ENCODE measurements at regions not wholly inside any gene's neighbourhood (a gene's known extent, or its start where the extent isn't known, plus 50 kb on each side); places are given as distances from the start of the nearest gene placed in this dataset.
"Not testable (repeated sequence)": the region's sequence is repeated elsewhere in the genome, so short reads cannot be mapped to it uniquely, and the experiment has no call there.

DNA sequence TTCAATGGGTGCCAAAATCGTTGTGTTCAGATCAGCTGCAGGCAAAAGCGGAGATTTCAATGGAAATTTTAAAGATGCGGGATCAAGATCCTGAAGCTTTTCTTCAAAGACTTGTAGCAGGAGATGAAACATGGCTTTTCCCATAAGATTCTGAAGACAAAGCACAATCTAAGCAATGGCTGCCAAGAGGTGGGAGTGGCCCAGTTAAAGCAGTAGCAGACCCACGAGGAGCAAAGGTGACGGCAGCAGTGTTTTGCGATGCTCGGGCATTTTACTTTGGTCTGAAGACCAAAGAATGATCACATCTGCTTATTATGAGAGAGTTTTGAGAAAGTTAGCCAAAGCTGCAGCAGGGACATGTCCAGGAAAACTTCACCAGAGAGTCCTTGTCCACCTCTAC is 222.9 kb downstream of the DSC3 start:
- DNase-seq = no peak

DNA sequence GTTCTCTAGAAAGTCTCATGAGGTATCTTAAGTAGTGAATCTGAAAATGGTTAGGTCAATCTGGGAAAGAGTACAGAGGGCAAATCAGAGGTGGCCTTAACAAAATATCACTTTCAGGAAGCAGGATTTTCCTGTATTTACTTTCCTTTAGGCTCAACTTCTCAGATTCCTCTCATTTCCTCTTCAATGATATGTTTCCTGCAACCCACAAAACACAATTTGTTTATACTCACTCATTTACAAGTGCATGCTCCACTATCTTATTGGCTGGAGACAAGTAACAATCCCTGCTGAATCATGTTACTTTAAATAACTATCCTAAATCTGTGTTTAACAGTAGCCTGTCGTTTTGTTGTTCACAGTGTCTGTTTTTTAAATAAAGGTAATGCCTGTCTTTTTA is 228.1 kb downstream of the DSC3 start:
- DNase-seq = no peak

DNA sequence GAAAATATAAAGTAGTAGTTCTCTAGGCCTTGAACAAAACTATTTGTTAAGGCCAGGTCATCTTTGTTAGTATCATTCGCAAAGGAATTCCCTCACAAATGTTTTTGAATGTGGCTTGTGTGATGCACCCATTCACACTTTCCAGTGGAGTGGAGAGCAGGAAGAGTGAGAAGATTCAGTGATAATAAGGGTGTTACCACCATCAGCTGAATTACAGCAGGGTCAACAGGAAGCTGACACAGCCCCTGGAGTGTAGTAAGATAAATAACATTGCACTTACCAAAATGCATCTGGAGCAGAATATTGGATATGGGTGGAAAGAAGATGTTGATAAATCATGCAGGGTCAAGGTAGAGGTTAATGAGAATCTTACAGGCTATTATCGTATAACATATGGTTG is 231.0 kb downstream of the DSC3 start:
- DNase-seq = no peak

DNA sequence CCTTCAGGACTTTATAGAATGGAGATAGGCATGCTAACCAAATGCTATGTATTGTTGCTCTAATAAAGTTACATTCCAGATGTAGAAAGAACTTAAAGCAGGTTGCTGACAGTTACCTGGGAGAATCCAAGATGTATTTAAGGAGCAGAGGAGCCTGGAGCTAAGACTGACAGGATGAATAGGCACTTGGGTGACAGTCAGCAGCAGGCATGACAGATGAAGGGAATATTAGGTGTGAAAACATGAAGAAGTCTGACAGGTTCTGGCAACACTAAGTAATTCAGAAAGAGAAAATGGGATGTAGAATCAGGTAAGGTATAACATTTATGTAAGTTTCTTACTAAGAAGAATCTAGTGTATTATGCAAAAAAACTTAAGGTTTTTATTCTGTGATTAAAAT is 232.0 kb downstream of the DSC3 start:
- no peak for DNase-seq

DNA sequence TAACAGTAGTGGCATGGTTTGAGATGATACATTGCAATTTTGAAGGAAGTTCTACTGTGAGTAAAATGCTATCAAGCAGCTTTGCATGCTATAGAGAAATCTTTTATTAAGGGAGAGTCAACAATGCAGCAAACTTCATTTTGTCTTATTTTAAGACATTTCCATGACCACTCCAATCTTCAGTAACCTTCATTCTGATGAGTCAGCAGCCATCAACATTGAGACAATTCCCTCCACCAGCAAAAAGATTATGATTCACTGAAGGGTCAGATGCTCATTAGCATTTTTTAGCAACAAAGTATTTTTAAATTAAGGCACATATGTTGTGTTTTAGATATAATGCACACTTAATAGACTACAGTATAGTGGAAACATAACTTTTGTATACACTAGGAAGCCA is 235.7 kb downstream of the DSC3 start:
- no peak for DNase-seq

DNA sequence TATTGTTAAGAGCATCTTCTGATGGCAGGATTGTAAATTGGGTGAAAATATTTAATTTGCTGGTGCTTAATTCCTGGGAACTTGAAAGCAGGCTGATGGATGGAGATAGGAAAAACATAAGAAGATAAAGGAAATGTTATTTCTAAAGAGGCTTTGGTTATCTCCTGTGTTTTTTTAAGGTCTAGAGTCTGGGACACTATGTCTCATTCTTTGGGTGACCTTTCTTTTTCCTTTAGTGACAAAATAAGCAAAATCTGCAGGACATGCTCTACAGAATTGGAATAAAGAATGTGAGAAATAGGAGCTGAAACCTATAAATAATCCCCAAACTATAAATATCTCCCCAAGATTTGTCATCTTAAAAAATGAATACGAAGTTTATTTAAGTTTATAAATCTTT is 241.7 kb downstream of the DSC3 start:
- no peak for DNase-seq

DNA sequence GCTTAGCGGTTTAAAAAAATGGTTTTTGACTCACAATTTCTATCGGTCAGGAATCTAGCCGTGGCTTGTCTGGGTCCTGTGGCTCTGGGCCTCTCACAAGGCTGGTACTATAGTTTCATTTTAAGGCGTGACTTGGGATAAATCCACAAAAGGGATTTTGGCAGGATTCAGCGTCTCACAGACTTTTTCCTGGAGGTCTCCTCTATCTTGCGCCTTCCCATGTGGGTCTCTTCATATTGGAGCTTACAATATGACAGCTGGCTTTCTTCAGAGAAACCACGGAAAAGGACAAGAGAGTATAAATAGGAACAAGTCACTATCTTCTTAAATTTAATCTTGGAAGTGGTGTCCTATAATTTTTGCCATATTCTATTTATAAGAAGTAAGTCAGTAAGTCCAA is 250.5 kb downstream of the DSC3 start:
- no peak for DNase-seq

DNA sequence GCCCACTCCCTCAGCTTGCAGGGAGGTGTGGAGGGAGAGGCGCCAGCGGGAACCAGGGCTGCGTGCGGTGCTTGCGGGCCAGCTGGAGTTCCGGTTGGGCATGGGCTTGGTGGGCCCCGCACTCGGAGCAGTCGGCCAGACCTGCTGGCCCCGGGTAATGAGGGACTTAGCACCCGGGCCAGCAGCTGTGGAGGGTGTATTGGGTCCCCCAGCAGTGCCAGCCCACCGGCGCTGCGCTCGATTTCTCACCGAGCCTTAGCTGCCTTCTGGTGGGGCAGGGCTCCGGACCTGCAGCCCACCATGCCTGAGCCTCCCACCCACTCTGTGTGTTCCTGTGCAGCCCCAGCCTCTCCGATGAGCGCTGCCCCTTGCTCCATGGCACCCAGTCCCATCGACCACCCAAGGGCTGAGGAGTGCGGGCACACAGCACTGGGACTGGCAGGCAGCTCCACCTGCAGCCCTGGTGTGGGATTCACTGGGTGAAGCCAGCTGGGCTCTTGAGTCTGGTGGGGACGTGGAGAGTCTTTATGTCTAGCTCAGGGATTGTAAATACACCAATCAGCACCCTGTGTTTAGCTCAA is 254.0 kb downstream of the DSC3 start:
- DNase-seq = not testable (repeated sequence)

DNA sequence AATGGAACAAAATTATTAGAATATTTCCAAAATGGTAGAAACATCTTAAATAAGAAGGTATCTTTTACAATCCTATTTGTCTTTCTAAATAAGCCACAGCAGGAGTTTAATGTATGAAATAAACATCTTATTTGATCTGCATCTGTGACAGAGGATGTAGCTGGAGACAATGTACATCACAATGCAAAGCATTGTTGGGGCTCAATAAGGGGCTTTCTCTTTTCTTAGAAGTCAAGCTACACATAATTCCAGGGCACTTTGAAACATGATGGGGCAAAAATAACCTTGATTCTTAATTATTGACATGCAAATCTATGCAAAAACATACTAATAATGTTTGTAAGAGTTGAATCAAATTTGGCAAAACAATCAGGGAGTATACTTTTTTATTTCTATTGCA is 255.1 kb downstream of the DSC3 start:
- DNase-seq = no peak

DNA sequence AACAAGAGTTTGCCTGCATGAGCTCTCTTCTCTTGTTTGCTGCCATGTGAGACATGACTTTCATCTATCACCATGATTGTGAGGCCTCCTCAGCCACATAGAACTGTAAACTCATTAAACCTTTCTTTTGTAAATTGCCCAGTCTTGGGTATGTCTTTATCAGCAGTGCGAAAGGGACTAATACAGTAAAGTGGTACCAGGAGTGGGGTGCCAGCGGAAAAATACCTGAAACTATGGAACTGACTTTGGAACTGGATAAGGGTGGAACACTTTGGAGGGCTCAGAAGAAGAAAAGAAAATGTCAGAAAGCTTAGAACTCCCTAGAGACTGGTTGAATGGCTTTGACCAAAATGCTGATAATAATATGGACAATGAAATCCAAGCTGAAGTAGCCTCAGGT is 260.9 kb downstream of the DSC3 start:
- no peak for DNase-seq

DNA sequence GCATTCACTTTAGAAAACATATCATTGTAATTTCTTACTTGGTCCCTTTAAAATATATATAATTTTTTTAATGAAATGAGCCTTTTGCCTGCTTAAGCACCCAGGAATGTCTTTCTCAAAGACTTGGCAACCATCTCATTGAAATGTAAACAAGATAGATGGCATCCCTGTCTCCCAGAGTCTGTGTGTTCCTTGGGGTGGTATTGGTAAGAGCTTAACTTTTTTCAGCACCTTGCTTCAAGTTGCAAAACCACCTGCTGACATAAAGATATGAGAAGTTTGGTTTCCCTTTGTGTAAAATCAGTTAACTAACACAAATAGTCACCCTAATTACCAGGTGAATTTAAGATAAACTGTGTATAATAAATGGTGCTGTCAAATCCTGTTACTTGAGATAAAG is 266.9 kb downstream of the DSC3 start:
- no peak for DNase-seq

DNA sequence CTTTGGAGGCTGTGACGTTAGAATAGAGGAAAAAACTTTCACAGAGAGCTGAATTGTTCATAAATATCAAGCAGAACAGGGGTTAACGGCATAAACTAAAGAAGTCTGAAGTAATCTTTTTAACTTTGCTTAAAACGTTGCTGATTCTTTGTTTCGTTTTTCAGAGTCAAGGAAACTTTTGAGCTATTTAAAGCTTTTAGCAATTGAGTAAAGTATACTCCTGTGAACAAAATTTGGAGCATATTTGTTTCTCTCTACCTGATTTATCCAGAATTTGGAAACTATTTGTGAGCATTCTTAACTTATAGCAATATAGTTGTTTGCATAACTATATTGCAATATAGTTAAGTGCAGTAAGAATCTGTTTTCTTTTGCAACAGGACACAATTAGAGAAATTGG is 270.4 kb downstream of the DSC3 start:
- not testable (repeated sequence) for DNase-seq

DNA sequence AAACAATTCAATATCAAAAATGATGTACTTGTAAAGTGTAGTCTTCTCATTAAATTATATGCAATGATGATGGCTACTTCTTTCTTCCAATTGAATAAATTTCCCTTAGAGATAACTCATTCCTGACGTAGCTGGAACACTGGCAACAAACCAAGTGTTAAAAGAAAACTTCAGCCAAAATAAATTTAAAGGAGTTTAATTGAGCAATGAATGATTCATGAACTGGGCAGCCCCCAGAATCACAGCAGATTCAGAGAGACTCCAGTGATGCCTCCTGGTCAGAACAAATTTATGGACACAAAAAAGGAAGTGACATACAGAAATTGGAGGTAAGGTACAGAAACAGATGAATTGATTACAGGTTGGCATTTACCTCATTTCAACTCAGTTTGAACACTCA is 276.5 kb downstream of the DSC3 start:
- no peak for DNase-seq

DNA sequence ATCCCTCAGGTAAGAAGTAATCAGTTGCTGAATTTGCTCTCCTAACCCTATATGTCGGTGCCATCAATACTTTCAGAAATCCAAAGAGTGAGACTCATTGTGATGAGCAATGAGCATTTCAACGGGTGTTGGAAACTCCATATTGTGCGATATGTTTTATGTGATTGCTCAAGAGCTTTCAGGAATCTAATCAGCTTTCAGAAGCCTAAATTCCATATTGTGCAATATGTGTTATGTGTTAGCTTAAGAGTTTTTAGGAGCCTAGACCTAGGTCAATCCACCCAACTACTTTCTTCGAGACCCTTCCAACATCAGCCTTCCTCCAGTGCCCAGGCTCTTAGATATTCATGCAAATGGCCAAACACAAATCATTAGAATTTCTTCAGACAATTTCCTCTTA is 277.3 kb downstream of the DSC3 start:
- DNase-seq = no peak

DNA sequence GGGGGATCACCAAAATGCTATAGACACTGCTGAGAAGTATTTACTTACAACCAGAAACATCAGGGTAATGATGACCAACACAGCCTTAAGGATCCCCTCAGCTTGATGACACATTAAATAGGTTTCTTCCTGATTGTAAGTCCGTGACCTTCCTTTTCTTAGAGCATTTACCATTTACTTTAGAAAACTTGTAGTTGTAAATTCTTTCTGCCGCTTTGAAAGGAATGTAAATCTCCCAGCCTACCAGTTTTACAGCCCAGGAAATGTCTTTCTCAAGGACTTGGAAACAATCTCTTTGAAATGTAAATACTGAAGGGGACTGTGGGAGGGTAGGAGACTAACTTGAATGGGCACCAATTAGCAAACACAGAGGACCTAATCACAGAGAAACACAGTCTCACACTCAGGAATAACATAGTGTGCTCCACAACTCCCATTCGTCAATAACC is 278.6 kb downstream of the DSC3 start:
- DNase-seq = no peak

DNA sequence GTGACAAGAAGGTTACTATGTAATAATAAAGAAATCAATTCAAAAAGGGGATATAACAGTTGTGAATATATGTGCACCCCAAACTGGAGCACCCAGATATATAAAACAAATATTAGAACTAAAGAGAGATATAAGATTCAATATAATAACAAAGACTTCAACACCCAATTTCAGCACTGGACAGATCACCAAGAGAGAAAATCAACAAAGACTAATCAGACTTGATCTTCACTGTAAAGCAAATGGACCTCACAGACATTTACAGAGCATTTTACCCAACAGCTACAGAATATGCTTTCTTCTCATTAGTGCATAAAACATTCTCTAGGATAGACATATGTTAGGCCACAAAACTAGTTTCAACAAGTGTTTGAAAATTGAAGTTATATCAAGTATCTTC is 287.7 kb downstream of the DSC3 start:
- DNase-seq = no peak

DNA sequence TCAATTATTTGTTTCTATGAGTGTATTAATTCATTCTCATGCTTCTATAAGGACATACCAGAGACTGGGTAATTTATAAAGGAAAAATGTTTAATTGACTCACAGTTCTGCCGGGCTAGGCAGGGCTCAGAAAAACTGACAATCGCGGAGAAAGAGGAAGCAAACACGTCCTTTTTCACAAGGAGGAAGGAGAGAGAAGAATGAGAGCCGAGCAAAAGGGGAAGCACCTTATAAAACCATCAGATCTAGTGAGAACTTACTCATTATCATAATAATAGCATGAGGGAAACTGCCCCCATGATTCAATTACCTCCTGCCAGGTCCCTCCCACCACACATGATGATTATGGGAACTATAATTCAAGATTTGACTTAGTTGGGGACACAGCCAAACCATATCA is 294.0 kb downstream of the DSC3 start:
- DNase-seq = no peak

DNA sequence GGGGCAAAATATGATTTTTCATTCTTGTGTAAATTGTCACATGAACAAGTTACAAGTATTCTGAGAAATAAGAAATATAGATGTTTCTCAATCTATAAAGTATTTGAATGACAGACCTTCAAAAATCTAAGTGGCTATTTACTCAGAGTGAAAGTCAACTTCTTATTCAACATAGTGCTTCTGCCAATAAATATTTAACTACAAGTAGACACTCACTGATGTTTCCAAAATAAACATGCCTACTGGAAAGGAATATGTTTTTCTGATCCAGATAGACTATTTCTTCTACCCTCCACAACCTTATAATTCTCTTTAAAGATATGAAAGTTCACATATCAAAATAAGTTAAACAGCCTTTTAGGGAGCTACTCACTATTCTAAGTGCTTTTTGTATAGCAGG is 296.3 kb downstream of the DSC3 start:
- DNase-seq = no peak

DNA sequence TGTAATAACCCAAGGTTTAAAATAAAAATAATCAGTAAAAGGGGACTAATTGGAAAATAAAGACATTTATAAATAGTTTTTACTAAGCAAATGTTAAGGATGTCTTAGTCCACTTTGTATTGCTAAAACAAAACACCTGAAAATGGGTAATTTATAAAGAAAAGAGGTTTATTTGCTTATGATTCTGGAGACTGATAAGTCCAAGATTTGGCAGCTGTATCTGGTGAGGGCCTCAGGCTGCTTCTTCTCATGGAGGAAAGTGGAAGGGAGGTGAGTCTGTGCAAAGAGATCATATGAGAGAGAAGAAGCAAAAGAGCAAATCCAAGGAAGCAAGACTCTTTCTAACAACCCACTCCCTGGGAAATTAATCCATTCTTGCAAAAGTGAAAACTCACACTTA is 299.5 kb downstream of the DSC3 start:
- DNase-seq = no peak

DNA sequence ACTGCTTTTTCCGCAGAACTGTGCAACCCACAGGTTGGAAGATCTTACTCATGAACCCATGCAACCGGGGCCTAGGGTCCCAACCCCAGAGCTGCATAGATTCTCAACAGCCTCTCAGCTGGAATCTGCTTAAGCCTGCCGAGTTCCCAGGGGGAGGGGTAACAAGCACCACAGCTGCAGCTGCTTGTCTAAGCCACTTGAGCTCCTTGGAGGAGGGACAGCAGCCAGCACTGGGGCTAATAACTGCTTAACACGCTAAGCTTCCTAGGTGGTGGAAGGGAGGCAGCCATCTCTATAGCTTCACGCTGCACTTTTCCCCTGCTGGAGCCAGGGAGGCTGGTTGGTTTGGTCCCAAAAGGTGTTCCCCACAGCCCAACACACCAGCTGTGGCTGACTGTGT is 311.6 kb downstream of the DSC3 start:
- no peak for DNase-seq

DNA sequence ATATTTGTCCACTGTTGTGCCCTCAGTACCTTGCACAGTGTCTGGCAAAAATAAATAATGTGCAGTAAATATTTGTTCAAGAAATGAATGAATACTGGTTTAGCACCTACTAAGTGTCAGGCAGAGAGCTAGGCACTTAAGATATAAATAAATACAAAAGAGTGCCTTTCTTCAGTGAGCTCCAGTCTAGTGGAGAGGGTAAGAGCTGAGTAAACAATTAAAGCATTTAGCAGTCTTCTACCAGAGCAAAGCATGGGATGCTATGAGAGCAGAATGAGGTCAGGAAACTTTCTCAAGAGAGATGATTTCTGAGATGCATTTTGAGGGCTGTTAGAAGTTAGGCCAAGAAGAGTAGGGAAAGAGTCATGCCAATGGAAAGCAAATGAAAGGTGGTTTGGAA is 314.7 kb downstream of the DSC3 start:
- no peak for DNase-seq

DNA sequence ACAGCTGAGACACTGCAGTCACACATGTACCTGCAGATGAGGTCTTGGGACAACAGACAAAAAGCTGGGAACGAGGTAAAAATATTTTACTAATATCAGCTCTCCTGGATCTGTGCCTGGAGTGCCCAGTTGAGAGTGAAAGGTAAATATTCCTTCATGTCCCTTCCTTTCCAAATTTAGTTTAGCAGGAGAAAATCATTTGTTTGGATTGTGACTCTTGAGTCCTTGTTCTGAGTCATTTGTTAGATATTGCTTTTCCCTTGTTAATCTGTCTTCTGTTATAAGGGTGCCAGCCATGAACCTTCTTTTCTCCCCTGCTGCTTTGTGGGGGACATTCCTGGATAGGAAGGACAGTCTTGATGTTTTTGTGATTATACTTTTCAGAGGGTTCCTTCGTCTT is 329.2 kb downstream of the DSC3 start:
- no peak for DNase-seq

DNA sequence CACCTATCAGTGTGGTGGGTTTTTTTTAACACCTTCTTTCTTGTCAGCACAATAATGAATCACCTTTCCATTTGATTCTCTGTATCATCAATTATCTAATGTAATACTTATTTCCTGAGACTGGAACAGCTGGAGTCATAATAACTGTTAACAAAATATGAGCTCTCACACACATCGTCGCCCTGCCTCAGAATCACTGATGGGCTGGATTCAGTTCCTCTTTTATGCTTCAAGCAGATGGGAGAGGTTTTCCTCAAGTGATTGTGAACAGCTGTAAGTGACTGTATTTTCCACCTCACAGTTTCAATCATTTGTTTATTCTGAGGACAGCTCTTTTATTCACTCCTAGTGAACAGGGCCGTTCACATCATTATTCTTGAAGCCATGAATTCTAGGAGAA is 330.2 kb downstream of the DSC3 start:
- DNase-seq = no peak

DNA sequence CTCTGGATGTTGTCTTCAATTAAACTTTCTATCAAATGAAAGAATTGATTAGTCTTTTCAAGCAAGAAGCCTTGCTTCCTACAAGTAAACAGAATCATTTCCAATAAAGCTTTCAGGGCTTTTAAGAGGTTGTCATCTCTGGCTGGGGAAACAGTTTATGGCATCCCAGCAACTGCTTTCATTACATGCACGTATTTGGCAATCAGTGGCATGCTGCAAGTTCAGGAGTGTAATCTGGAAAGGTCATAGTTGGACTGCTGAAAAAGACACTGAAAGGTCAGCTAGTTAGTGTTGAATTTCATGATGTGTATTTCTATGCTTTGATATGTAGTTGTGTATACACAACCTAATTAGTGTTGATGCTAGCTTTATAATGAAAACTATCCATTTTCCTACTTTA is 332.9 kb downstream of the DSC3 start:
- DNase-seq = no peak

DNA sequence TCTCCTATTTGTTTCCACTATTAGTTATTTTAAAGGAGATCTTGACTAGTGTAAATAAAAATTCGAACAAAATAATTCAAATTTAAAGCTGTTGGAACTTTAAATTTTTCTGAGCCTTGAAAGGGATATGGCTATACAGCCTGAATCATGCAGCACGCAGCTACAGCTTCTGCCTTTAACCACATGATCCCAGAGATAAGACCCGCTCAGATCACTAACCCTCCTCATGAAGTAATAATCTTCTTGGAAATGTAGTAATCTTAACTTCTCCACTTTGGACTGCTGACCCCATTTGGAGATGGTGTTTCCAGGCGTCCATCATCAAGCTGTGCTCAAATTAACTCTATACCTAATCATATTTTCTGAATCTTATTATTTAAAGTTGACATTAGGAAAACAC is 336.6 kb downstream of the DSC3 start:
- no peak for DNase-seq

DNA sequence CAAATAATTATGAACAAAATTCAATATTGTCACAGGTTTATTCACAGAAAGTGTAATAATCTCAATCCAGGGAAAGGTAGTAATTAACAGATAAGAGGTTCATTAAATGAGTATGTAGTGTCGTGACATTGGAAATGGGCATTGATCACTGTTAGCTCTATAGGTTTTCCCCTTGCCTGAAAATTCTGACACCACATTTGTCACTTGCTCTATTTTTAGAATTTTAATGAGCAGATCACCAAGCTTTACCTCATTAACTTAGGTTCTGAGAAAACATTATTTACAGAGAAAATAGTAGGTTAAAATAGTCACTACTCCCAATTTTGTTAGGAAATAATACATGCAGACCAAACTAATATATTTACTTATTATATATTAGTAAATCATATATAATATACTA is 344.0 kb downstream of the DSC3 start:
- DNase-seq = no peak
